IMR-90 (cell line): ENCODE measurements at regions not wholly inside any gene's neighbourhood (a gene's known extent, or its start where the extent isn't known, plus 50 kb on each side); places are given as distances from the start of the nearest gene placed in this dataset.

Experiments
- ATAC-seq: fragments of 200-7000 bp; cut with Tn5 transposase; 2 replicates; pipeline ENCODE4 v1.9.1; 2020; ENCODE audit warnings: low read depth, mild to moderate bottlenecking, moderate library complexity
- BruUV-seq: library from RNA; stranded (reverse); fragments of 400-500 nt; replicated peaks from 2 replicates; lab custom pipeline; 2021; lab: Mats Ljungman, UMichigan
- CTCF ChIA-PET: fragments of 300-600 bp; formaldehyde crosslinking; extraction: SDS; loops from one replicate; lab custom pipeline; 2021; ENCODE audit warnings: antibody characterized with exemption; lab: Yijun Ruan, JAX
- POLR2A ChIA-PET: fragments of 300-600 bp; sonication (Branson Sonifier 250); formaldehyde crosslinking; loops from one replicate; lab custom pipeline; 2022; ENCODE audit warnings: antibody characterized with exemption; ENCODE audit not compliant: unreplicated experiment; lab: Charles Lee
- DNase-seq: peaks from one replicate; pipeline ENCODE4 v3.0.0; 2013
- H2AFZ ChIP-seq: replicated peaks from 2 replicates; pipeline ENCODE3; 2013; ENCODE audit warnings: low read length, mild to moderate bottlenecking; ENCODE audit not compliant: poor library complexity
- H2AK5ac ChIP-seq: 2 replicates; pipeline ENCODE4 v1.6.1; 2013; ENCODE audit warnings: low read depth, low read length, inconsistent platforms
- H2AK9ac ChIP-seq: replicated peaks from 2 replicates; pipeline ENCODE3; 2013; ENCODE audit warnings: mild to moderate bottlenecking, low read depth, low read length, moderate library complexity; ENCODE audit not compliant: poor library complexity
- H2BK120ac ChIP-seq: 2 replicates; pipeline ENCODE4 v1.6.1; 2013; ENCODE audit warnings: low read depth, low read length, inconsistent platforms
- H2BK15ac ChIP-seq: 3 replicates; pipeline ENCODE4 v1.6.1; 2013; ENCODE audit warnings: low read depth, low read length, inconsistent platforms
- H2BK20ac ChIP-seq: 2 replicates; pipeline ENCODE4 v1.6.1; 2013; ENCODE audit warnings: low read depth, mild to moderate bottlenecking, inconsistent platforms, low read length, moderate library complexity
- H2BK5ac ChIP-seq: 2 replicates; pipeline ENCODE4 v1.6.1; 2013; ENCODE audit warnings: mild to moderate bottlenecking, low read depth, low read length, inconsistent platforms; ENCODE audit not compliant: poor library complexity, severe bottlenecking
- H3K14ac ChIP-seq: replicated peaks from 2 replicates; pipeline ENCODE4 v1.6.1; 2013; ENCODE audit warnings: low read depth, low read length, inconsistent platforms
- H3K18ac ChIP-seq: 2 replicates; pipeline ENCODE4 v1.6.1; 2013; ENCODE audit warnings: low read depth, low read length, control low read depth
- H3K23ac ChIP-seq: 2 replicates; pipeline ENCODE4 v1.6.1; 2013; ENCODE audit warnings: low read depth, low read length, inconsistent platforms
- H3K27ac ChIP-seq: 2 replicates; pipeline ENCODE4 v1.5.1; 2013; ENCODE audit warnings: mild to moderate bottlenecking, control low read depth, low read length; ENCODE audit not compliant: insufficient read depth
- H3K27me3 ChIP-seq: 2 replicates; pipeline ENCODE4 v1.6.1; 2013; ENCODE audit warnings: low read length; ENCODE audit not compliant: control insufficient read depth, insufficient read depth
- H3K36me3 ChIP-seq: 2 replicates; pipeline ENCODE4 v1.6.1; 2013; ENCODE audit warnings: low read length, mixed read lengths; ENCODE audit not compliant: control insufficient read depth, insufficient read depth
- H3K4ac ChIP-seq: 2 replicates; pipeline ENCODE4 v1.6.1; 2013; ENCODE audit warnings: low read depth, low read length, inconsistent platforms
- H3K4me1 ChIP-seq: 2 replicates; pipeline ENCODE4 v1.6.1; 2013; ENCODE audit warnings: low read length, mixed read lengths; ENCODE audit not compliant: control insufficient read depth, insufficient read depth
- H3K4me2 ChIP-seq: 2 replicates; pipeline ENCODE4 v1.6.1; 2013; ENCODE audit warnings: low read depth, mild to moderate bottlenecking, control low read depth, low read length, moderate library complexity
- H3K4me3 ChIP-seq: 2 replicates; pipeline ENCODE4 v1.5.1; 2013; ENCODE audit warnings: low read depth, mild to moderate bottlenecking, control low read depth, low read length, moderate library complexity; ENCODE audit not compliant: insufficient read depth
- H3K56ac ChIP-seq: 2 replicates; pipeline ENCODE4 v1.6.1; 2013; ENCODE audit warnings: low read length, inconsistent platforms; ENCODE audit not compliant: insufficient read depth; ENCODE audit errors: extremely low read depth
- H3K79me1 ChIP-seq, 2 experiments: 2 replicates each; pipeline ENCODE4 v1.6.1; 2013; ENCODE audit warnings: low read length in 2 of 2, inconsistent platforms in 1 of 2, low read depth in 1 of 2
- H3K9ac ChIP-seq: 2 replicates; pipeline ENCODE4 v1.6.1; 2013; ENCODE audit warnings: low read depth, low read length, control low read depth
- H3K9me1 ChIP-seq: 2 replicates; pipeline ENCODE4 v1.6.1; 2013; ENCODE audit warnings: low read length, inconsistent platforms; ENCODE audit not compliant: insufficient read depth
- H3K9me3 ChIP-seq: 2 replicates; pipeline ENCODE4 v1.6.1; 2013; ENCODE audit warnings: low read length; ENCODE audit not compliant: control insufficient read depth, insufficient read depth
- H4K20me1 ChIP-seq: 2 replicates; pipeline ENCODE4 v1.6.1; 2013; ENCODE audit warnings: low read length, inconsistent platforms; ENCODE audit not compliant: insufficient read depth
- H4K5ac ChIP-seq: 2 replicates; pipeline ENCODE4 v1.6.1; 2013; ENCODE audit warnings: mild to moderate bottlenecking, low read depth, low read length, control low read depth
- H4K8ac ChIP-seq, 2 experiments: 2 replicates each; pipeline ENCODE4 v1.6.1; 2013; ENCODE audit warnings: low read depth in 2 of 2, low read length in 2 of 2, control low read depth in 1 of 2, inconsistent platforms in 1 of 2
- H4K91ac ChIP-seq: 2 replicates; pipeline ENCODE4 v1.6.1; 2013; ENCODE audit warnings: low read depth, low read length, inconsistent platforms; ENCODE audit not compliant: insufficient read depth
- BHLHE40 ChIP-seq: fragments of 150-350 bp; IDR thresholded peaks from 2 replicates; pipeline ENCODE4 v1.6.1; 2016; ENCODE audit warnings: mild to moderate bottlenecking, low read depth, low read length
- CHD1 ChIP-seq: IDR thresholded peaks from 2 replicates; pipeline ENCODE4 v1.6.1; 2012; ENCODE audit warnings: low read depth, low read length, improper control_type of control experiment
- CTCF ChIP-seq: conservative IDR thresholded peaks from 2 replicates; pipeline ENCODE4 v1.5.1; 2012; ENCODE audit warnings: mild to moderate bottlenecking, low read depth, low read length, improper control_type of control experiment
- ELK1 ChIP-seq: fragments of 150-350 bp; IDR thresholded peaks from 2 replicates; pipeline ENCODE4 v1.6.1; 2016; ENCODE audit warnings: low read depth, mild to moderate bottlenecking, low read length, moderate library complexity, borderline replicate concordance
- FOS ChIP-seq: fragments of 150-350 bp; IDR thresholded peaks from 2 replicates; pipeline ENCODE4 v1.6.1; 2016; ENCODE audit warnings: low read depth, low read length
- MAFK ChIP-seq: IDR thresholded peaks from 2 replicates; pipeline ENCODE4 v1.6.1; 2012; ENCODE audit warnings: low read depth, low read length, improper control_type of control experiment
- MAZ ChIP-seq: IDR thresholded peaks from 2 replicates; pipeline ENCODE4 v1.6.1; 2012; ENCODE audit warnings: low read depth, mild to moderate bottlenecking, low read length, improper control_type of control experiment, moderate library complexity, borderline replicate concordance
- MXI1 ChIP-seq: IDR thresholded peaks from 2 replicates; pipeline ENCODE4 v1.6.1; 2012; ENCODE audit warnings: low read depth, mild to moderate bottlenecking, low read length, moderate library complexity, borderline replicate concordance
- NFE2L2 ChIP-seq: fragments of 150-350 bp; IDR thresholded peaks from 2 replicates; pipeline ENCODE4 v1.6.1; 2016; ENCODE audit warnings: low read depth, mild to moderate bottlenecking, low read length
- POLR2A ChIP-seq: IDR thresholded peaks from 2 replicates; pipeline ENCODE4 v1.6.1; 2012; ENCODE audit warnings: mild to moderate bottlenecking, low read depth, low read length
- RAD21 ChIP-seq: IDR thresholded peaks from 2 replicates; pipeline ENCODE4 v1.6.1; 2012; ENCODE audit warnings: low read length, improper control_type of control experiment
- RCOR1 ChIP-seq: IDR thresholded peaks from 2 replicates; pipeline ENCODE4 v1.6.1; 2012; ENCODE audit warnings: mild to moderate bottlenecking, low read length, improper control_type of control experiment; ENCODE audit not compliant: insufficient replicate concordance
- RFX5 ChIP-seq: IDR thresholded peaks from 2 replicates; pipeline ENCODE4 v1.8.0; 2012; ENCODE audit warnings: low read depth, mild to moderate bottlenecking, low read length, moderate library complexity
- SMC3 ChIP-seq: fragments of 150-350 bp; IDR thresholded peaks from 2 replicates; pipeline ENCODE4 v1.6.1; 2016; ENCODE audit warnings: low read depth, mild to moderate bottlenecking, antibody characterized with exemption, low read length, moderate library complexity
- WGBS, 2 experiments: methylation state at CpG; one replicate each; pipeline versions ENCODE4 v1.1.5 to v1.1.7; 2013; ENCODE audit warnings: missing lambda C conversion rate in 2 of 2; ENCODE audit not compliant: insufficient read length in 1 of 2; ENCODE audit errors: extremely low coverage in 2 of 2; 5-methylcytosine and 5-hydroxymethylcytosine counted together
- dilution Hi-C: fragments of 300-500 bp; cut with HindIII; formaldehyde crosslinking; loops from one replicate; pipeline ENCODE4 v1.14.3; 2018; ENCODE audit warnings: low sequenced_read_pairs; ENCODE audit not compliant: unreplicated experiment
- in situ Hi-C: fragments of 300-500 bp; cut with MboI; formaldehyde crosslinking; loops from 3 replicates; pipeline ENCODE4 v1.14.3; 2019; ENCODE audit warnings: low sequenced_read_pairs, inconsistent platforms, mixed read lengths
- intact Hi-C: fragments of 100-400 bp; cut with micrococcal nuclease; formaldehyde crosslinking; loops from 2 replicates; pipeline ENCODE4 v1.10.0; 2022

DNA sequence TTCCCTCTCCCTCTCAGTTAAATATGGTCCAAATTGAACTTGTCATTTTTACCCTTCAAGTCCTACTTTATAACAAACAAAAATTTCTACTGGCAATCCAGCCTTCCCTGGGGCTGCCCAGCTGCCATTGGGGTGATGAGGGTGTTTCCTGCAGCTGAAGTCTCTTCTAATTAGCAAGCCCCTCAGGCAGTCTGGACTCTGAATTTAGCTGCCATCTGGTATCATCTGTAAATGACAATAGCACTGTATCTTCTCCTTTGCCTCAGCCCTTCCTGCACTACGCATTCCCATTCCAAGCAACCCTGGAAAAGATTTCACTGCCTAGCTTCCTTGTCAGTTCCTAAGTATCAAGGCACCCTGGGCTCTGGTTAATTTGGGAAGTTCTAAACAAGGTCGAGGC lies 331.1 kb upstream of the KLF12 start:
- Histone ChIP-seq H4K91ac (no peak overlapping the region), H2AK9ac (no peak overlapping the region), H3K4me1 (no peaks in the 10 kb centered on the region), H3K23ac (no peak overlapping the region), H4K8ac (no peak overlapping the region), H3K4me3 (no peak overlapping the region), H2BK15ac (no peak overlapping the region), H3K36me3 (no peaks in the 10 kb centered on the region), H3K4me2 (no peak overlapping the region), H3K9me1 (no peaks in the 10 kb centered on the region), H3K56ac (no peak overlapping the region), H2BK5ac (no peak overlapping the region), H2BK120ac (no peak overlapping the region), H3K4ac (no peak overlapping the region), H2AFZ (no peak overlapping the region), H3K27ac (no peak overlapping the region), H3K79me1 (no peaks in the 10 kb centered on the region), H3K27me3 (peaks cover 5% of the 10 kb centered on the region), H2AK5ac (no peak overlapping the region), H4K5ac (no peak overlapping the region), H3K14ac (no peak overlapping the region), H2BK20ac (no peak overlapping the region), H4K20me1 (no peaks in the 10 kb centered on the region), H3K9ac (no peak overlapping the region), H3K9me3 (no peaks in the 10 kb centered on the region), H3K18ac (no peak overlapping the region)
- in situ Hi-C loops: no loop called here
- intact Hi-C loops: no loop called here
- WGBS, 2 experiments: no CpG with 5 or more reads among the region's 2 CpGs
- DNase-seq: no peak
- ATAC-seq: no peak
- no TSS peak for BruUV-seq
- ChIA-PET CTCF (no interaction called here), POLR2A (no interaction called here)
- TF ChIP-seq ELK1 (no peak), MAZ (no peak), RCOR1 (no peak), BHLHE40 (no peak), RAD21 (no peak), MXI1 (no peak), CTCF (no peak), NFE2L2 (no peak), CHD1 (no peak), MAFK (no peak), POLR2A (no peak), SMC3 (no peak), FOS (no peak), RFX5 (no peak)
- dilution Hi-C loops: no loop called here
